SK-N-SH (cell line): ENCODE measurements at regions not wholly inside any gene's neighbourhood (a gene's known extent, or its start where the extent isn't known, plus 50 kb on each side); places are given as distances from the start of the nearest gene placed in this dataset.

Source experiments
- CTCF ChIA-PET: fragments of 300-600, 350-600 bp; formaldehyde crosslinking; extraction: SDS; loops from one replicate; lab custom pipeline; 2021; lab: Yijun Ruan, JAX
- POLR2A ChIA-PET: fragments of 350-600 bp; sonication (Branson Sonifier 250); formaldehyde crosslinking; extraction: SDS; loops from one replicate; lab custom pipeline; 2020; ENCODE audit warnings: antibody characterized with exemption, inconsistent platforms; lab: Yijun Ruan, JAX
- DNase-seq: peaks from one replicate; pipeline ENCODE4 v3.0.0; 2012
- H2AFZ ChIP-seq: fragments of 200-600 bp; sonication (generic); 2 replicates; pipeline ENCODE4 v1.8.1; 2016; ENCODE audit warnings: antibody characterized with exemption, mild to moderate bottlenecking, low read depth
- H3F3A ChIP-seq: fragments of 200-600 bp; sonication (generic); replicated peaks from 2 replicates; pipeline ENCODE3; 2016; ENCODE audit warnings: antibody characterized with exemption, mild to moderate bottlenecking; ENCODE audit not compliant: insufficient read depth
- H3K27ac ChIP-seq, 2 experiments: fragments of 200-500 bp in 1 of 2; fragments of 200-600 bp in 1 of 2; sonication (Bioruptor generic) in 1 of 2; sonication (generic), shearing (Covaris generic) in 1 of 2; 2 replicates each; pipeline versions ENCODE4 v1.5.1 to v1.6.1; 2014 to 2016; ENCODE audit warnings: low read depth in 2 of 2, inconsistent platforms in 1 of 2, low read length in 1 of 2, mild to moderate bottlenecking in 1 of 2, mixed read lengths in 1 of 2
- H3K27me3 ChIP-seq: fragments of 200-600 bp; sonication (generic), shearing (Covaris generic); 2 replicates; pipeline ENCODE4 v1.6.1; 2016; ENCODE audit warnings: mixed run types; ENCODE audit not compliant: insufficient read depth
- H3K36me3 ChIP-seq, 2 experiments: fragments of 200-500 bp in 1 of 2; fragments of 200-600 bp in 1 of 2; sonication (Bioruptor generic) in 1 of 2; sonication (generic) in 1 of 2; replicated peaks in 1 of 2; 2 replicates each; pipeline versions ENCODE3 to v1.5.1; 2014 to 2016; ENCODE audit warnings: low read length in 1 of 2, mild to moderate bottlenecking in 1 of 2; ENCODE audit not compliant: insufficient read depth in 2 of 2, control insufficient read depth in 1 of 2
- H3K4me1 ChIP-seq, 2 experiments: fragments of 200-500 bp in 1 of 2; fragments of 200-600 bp in 1 of 2; sonication (Bioruptor generic) in 1 of 2; sonication (generic), shearing (Covaris generic) in 1 of 2; 2 replicates each; pipeline versions ENCODE4 v1.5.1 to v1.6.1; 2014 to 2016; ENCODE audit warnings: low read depth in 1 of 2, low read length in 1 of 2, mixed run types in 1 of 2; ENCODE audit not compliant: insufficient read depth in 2 of 2, control insufficient read depth in 1 of 2
- H3K4me2 ChIP-seq: fragments of 200-600 bp; sonication (generic), shearing (Covaris generic); 2 replicates; pipeline ENCODE4 v1.6.1; 2017; ENCODE audit warnings: mixed run types
- H3K4me3 ChIP-seq, 2 experiments: fragments of 200-500 bp in 1 of 2; fragments of 200-600 bp in 1 of 2; sonication (Bioruptor generic) in 1 of 2; sonication (generic), shearing (Covaris generic) in 1 of 2; 2 replicates each; pipeline versions ENCODE4 v1.5.1 to v1.8.1; 2014 to 2016; ENCODE audit warnings: low read depth in 2 of 2, inconsistent platforms in 1 of 2, low read length in 1 of 2, mild to moderate bottlenecking in 1 of 2, mixed read lengths in 1 of 2, moderate library complexity in 1 of 2
- H3K79me2 ChIP-seq: fragments of 200-600 bp; sonication (generic); 2 replicates; pipeline ENCODE4 v1.8.1; 2017; ENCODE audit warnings: mild to moderate bottlenecking; ENCODE audit not compliant: insufficient read depth
- H3K9ac ChIP-seq: fragments of 200-600 bp; sonication (generic); 2 replicates; pipeline ENCODE4 v1.6.1; 2017; ENCODE audit warnings: mixed run types
- H3K9me2 ChIP-seq: fragments of 200-600 bp; sonication (generic); 2 replicates; pipeline ENCODE4 v1.6.1; 2017; ENCODE audit warnings: mixed run types
- H3K9me3 ChIP-seq: fragments of 200-600 bp; sonication (generic); 2 replicates; pipeline ENCODE4 v1.6.1; 2017; ENCODE audit warnings: mixed run types, mild to moderate bottlenecking, moderate library complexity
- H4K20me1 ChIP-seq: fragments of 200-600 bp; sonication (generic); 2 replicates; pipeline ENCODE4 v1.6.1; 2017; ENCODE audit warnings: mild to moderate bottlenecking, mixed run types; ENCODE audit not compliant: insufficient read depth
- CHD2 ChIP-seq: fragments of 150-350 bp; IDR thresholded peaks from 2 replicates; pipeline ENCODE4 v1.6.1; 2018; ENCODE audit warnings: low read length; ENCODE audit not compliant: partially characterized antibody
- ELF1 ChIP-seq: IDR thresholded peaks from 2 replicates; pipeline ENCODE4 v1.4.0; 2012
- EZH2phosphoT487 ChIP-seq: fragments of 200-600 bp; sonication (generic); IDR thresholded peaks from 2 replicates; pipeline ENCODE4 v1.6.1; 2017; ENCODE audit warnings: low read depth, mixed run types, mild to moderate bottlenecking, antibody characterized with exemption, moderate library complexity, borderline replicate concordance
- FOSL2 ChIP-seq: IDR thresholded peaks from 2 replicates; pipeline ENCODE4 v1.4.0; 2012; ENCODE audit warnings: low read depth, mild to moderate bottlenecking, moderate library complexity, borderline replicate concordance
- FOXJ3 ChIP-seq: sonication (generic); formaldehyde crosslinking; IDR thresholded peaks from 2 replicates; pipeline ENCODE4 v1.5.1; 2020; ENCODE audit warnings: mild to moderate bottlenecking, missing genetic modification reagents
- FOXM1 ChIP-seq: IDR thresholded peaks from 2 replicates; pipeline ENCODE4 v1.4.0; 2012; ENCODE audit warnings: low read depth, mild to moderate bottlenecking
- GATA2 ChIP-seq: sonication (generic); formaldehyde crosslinking; IDR thresholded peaks from 2 replicates; pipeline ENCODE4 v1.5.0; 2020; ENCODE audit warnings: mild to moderate bottlenecking, missing genetic modification reagents
- MEF2A ChIP-seq: IDR thresholded peaks from 2 replicates; pipeline ENCODE4 v1.4.0; 2012; ENCODE audit warnings: low read depth, borderline replicate concordance
- NRF1 ChIP-seq: IDR thresholded peaks from 2 replicates; pipeline ENCODE4 v1.6.1; 2012; ENCODE audit warnings: low read depth, mild to moderate bottlenecking, low read length
- POLR2AphosphoS5 ChIP-seq: IDR thresholded peaks from 2 replicates; pipeline ENCODE4 v1.6.1; 2012; ENCODE audit warnings: low read depth, low read length
- RAD21 ChIP-seq: IDR thresholded peaks from 2 replicates; pipeline ENCODE4 v1.6.1; 2012; ENCODE audit warnings: mild to moderate bottlenecking, low read length
- RCOR1 ChIP-seq: fragments of 150-350 bp; IDR thresholded peaks from 2 replicates; pipeline ENCODE4 v1.6.1; 2017; ENCODE audit warnings: antibody characterized with exemption, low read length
- RFX5 ChIP-seq: IDR thresholded peaks from 2 replicates; pipeline ENCODE4 v1.6.1; 2012; ENCODE audit warnings: mild to moderate bottlenecking, improper control_type of control experiment, low read length
- RXRA ChIP-seq: IDR thresholded peaks from 2 replicates; pipeline ENCODE4 v1.4.0; 2012; ENCODE audit warnings: low read depth, mild to moderate bottlenecking, borderline replicate concordance
- TCF12 ChIP-seq: IDR thresholded peaks from 2 replicates; pipeline ENCODE4 v1.4.0; 2012
- TEAD4 ChIP-seq: IDR thresholded peaks from 2 replicates; pipeline ENCODE4 v1.4.0; 2012; ENCODE audit warnings: mild to moderate bottlenecking, borderline replicate concordance; ENCODE audit not compliant: insufficient read depth
- whole genome bisulfite sequencing: methylation state at CpG from one replicate; pipeline ENCODE4 v1.1.6; 2017; ENCODE audit warnings: low lambda C conversion rate; 5-methylcytosine and 5-hydroxymethylcytosine counted together
- TF ChIP-seq, protein P1 (sequence below): fragments of 150-350 bp; IDR thresholded peaks from 2 replicates; pipeline ENCODE4 v1.6.1; 2016; ENCODE audit warnings: mild to moderate bottlenecking, low read depth, low read length
- TF ChIP-seq, protein P2 (sequence below): IDR thresholded peaks from 2 replicates; pipeline ENCODE4 v1.4.0; 2012; ENCODE audit warnings: low read depth
- TF ChIP-seq, protein P3 (sequence below): fragments of 150-350 bp; IDR thresholded peaks from 2 replicates; pipeline ENCODE4 v1.6.1; 2017; ENCODE audit warnings: antibody characterized with exemption, low read length, low read depth, borderline replicate concordance
- TF ChIP-seq, protein P4 (sequence below): IDR thresholded peaks from 2 replicates; pipeline ENCODE4 v1.6.1; 2012; ENCODE audit warnings: mild to moderate bottlenecking, low read depth, low read length, moderate library complexity
- TF ChIP-seq, protein P5 (sequence below): IDR thresholded peaks from 2 replicates; pipeline ENCODE4; 2012

DNA sequence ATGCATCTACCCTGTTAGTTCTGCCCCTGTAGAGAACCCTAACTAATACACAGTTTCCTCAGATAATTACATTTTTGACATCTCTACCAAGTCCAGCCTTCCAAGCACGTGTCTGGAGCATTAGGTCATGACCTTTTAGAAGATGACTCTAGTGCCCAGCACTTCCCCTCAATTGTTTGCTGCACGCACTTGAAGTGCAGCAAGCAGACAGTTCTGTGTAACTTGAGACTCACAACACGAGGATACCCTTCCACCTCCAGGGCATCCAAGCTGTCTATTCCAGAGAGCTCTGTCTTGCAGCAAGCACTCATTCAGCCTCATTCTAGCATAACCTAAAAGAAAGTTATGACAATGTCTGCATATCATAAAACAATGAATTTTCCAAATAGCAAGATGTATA is 1410.5 kb upstream of the CDH18 start:
- no peaks in the 10 kb centered on the region for H3K9me2 ChIP-seq
- no peak overlapping the region for H3K4me3 ChIP-seq
- DNase-seq = no peak
- H3K79me2 ChIP-seq = no peaks in the 10 kb centered on the region
- no peak overlapping the region for H3K4me2 ChIP-seq
- H3K27ac ChIP-seq = no peak overlapping the region
- H3K27me3 ChIP-seq = no peaks in the 10 kb centered on the region
- H3K36me3 ChIP-seq = no peaks in the 10 kb centered on the region
- no peak overlapping the region for H2AFZ ChIP-seq
- no peaks in the 10 kb centered on the region; a peak in 2 of 4 replicates for H3K4me1 ChIP-seq
- H4K20me1 ChIP-seq = no peaks in the 10 kb centered on the region
- H3K9ac ChIP-seq = no peak overlapping the region
- POLR2A ChIA-PET = no interaction called here
- no peaks in the 10 kb centered on the region; the same call in 1 of the 2 replicates for H3K9me3 ChIP-seq
- no peak for TF ChIP-seq FOSL2
- TF ChIP-seq, protein P1, sequence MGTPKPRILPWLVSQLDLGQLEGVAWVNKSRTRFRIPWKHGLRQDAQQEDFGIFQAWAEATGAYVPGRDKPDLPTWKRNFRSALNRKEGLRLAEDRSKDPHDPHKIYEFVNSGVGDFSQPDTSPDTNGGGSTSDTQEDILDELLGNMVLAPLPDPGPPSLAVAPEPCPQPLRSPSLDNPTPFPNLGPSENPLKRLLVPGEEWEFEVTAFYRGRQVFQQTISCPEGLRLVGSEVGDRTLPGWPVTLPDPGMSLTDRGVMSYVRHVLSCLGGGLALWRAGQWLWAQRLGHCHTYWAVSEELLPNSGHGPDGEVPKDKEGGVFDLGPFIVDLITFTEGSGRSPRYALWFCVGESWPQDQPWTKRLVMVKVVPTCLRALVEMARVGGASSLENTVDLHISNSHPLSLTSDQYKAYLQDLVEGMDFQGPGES = no peak
- TF ChIP-seq, protein P2, sequence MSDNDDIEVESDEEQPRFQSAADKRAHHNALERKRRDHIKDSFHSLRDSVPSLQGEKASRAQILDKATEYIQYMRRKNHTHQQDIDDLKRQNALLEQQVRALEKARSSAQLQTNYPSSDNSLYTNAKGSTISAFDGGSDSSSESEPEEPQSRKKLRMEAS = no peak
- TF ChIP-seq, protein P3, sequence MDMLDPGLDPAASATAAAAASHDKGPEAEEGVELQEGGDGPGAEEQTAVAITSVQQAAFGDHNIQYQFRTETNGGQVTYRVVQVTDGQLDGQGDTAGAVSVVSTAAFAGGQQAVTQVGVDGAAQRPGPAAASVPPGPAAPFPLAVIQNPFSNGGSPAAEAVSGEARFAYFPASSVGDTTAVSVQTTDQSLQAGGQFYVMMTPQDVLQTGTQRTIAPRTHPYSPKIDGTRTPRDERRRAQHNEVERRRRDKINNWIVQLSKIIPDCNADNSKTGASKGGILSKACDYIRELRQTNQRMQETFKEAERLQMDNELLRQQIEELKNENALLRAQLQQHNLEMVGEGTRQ = no peak
- TF ChIP-seq FOXM1 = no peak
- no peak for TF ChIP-seq FOXJ3
- TF ChIP-seq EZH2phosphoT487 = no peak
- no peak for TF ChIP-seq RXRA
- CTCF ChIA-PET = no interaction called here
- H3F3A ChIP-seq = no peaks in the 10 kb centered on the region
- 43% methylated on average over 3 of the region's 3 CpGs for WGBS

DNA sequence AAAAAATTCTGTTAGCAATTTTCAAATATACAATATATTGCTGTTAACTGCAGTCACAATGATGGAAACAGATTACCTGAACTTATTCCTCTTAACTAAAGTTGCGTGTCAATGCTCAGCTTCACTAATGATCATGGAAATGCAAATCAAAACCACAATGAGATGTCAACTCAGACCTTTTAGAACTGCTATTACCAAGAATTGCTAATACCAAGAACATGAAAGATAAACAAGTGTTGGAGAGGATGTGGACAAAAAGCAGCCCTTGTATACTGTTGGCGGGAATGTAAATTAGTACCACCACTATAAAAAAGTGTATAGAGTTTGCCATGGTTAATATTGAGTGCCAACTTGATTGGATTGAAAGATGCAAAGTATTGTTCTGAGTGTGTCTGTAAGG is 1409.7 kb upstream of the CDH18 start:
- Histone ChIP-seq H3K4me1 (no peaks in the 10 kb centered on the region; a peak in 2 of 4 replicates), H3K27me3 (no peaks in the 10 kb centered on the region), H3K9ac (no peak overlapping the region), H3F3A (no peaks in the 10 kb centered on the region), H3K4me2 (no peak overlapping the region), H3K9me3 (no peaks in the 10 kb centered on the region; the same call in 1 of the 2 replicates), H3K9me2 (no peaks in the 10 kb centered on the region), H2AFZ (no peak overlapping the region), H3K27ac (no peak overlapping the region), H3K4me3 (no peak overlapping the region), H3K79me2 (no peaks in the 10 kb centered on the region), H3K36me3 (no peaks in the 10 kb centered on the region), H4K20me1 (no peaks in the 10 kb centered on the region)
- DNase-seq = no peak
- WGBS = 47% methylated on average over 2 of the region's 2 CpGs
- ChIA-PET POLR2A (no interaction called here), CTCF (no interaction called here)
- TF ChIP-seq RCOR1 (no peak), RXRA (no peak), RAD21 (no peak), GATA2 (no peak), NRF1 (no peak), TCF12 (no peak), MEF2A (no peak), TEAD4 (no peak), EZH2phosphoT487 (no peak), RFX5 (no peak), ELF1 (no peak), POLR2AphosphoS5 (no peak), CHD2 (no peak)
- TF ChIP-seq, protein P2 = no peak
- TF ChIP-seq, protein P4, sequence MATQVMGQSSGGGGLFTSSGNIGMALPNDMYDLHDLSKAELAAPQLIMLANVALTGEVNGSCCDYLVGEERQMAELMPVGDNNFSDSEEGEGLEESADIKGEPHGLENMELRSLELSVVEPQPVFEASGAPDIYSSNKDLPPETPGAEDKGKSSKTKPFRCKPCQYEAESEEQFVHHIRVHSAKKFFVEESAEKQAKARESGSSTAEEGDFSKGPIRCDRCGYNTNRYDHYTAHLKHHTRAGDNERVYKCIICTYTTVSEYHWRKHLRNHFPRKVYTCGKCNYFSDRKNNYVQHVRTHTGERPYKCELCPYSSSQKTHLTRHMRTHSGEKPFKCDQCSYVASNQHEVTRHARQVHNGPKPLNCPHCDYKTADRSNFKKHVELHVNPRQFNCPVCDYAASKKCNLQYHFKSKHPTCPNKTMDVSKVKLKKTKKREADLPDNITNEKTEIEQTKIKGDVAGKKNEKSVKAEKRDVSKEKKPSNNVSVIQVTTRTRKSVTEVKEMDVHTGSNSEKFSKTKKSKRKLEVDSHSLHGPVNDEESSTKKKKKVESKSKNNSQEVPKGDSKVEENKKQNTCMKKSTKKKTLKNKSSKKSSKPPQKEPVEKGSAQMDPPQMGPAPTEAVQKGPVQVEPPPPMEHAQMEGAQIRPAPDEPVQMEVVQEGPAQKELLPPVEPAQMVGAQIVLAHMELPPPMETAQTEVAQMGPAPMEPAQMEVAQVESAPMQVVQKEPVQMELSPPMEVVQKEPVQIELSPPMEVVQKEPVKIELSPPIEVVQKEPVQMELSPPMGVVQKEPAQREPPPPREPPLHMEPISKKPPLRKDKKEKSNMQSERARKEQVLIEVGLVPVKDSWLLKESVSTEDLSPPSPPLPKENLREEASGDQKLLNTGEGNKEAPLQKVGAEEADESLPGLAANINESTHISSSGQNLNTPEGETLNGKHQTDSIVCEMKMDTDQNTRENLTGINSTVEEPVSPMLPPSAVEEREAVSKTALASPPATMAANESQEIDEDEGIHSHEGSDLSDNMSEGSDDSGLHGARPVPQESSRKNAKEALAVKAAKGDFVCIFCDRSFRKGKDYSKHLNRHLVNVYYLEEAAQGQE = no peak
- TF ChIP-seq, protein P5, sequence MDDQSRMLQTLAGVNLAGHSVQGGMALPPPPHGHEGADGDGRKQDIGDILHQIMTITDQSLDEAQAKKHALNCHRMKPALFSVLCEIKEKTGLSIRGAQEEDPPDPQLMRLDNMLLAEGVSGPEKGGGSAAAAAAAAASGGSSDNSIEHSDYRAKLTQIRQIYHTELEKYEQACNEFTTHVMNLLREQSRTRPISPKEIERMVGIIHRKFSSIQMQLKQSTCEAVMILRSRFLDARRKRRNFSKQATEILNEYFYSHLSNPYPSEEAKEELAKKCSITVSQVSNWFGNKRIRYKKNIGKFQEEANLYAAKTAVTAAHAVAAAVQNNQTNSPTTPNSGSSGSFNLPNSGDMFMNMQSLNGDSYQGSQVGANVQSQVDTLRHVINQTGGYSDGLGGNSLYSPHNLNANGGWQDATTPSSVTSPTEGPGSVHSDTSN = no peak
